RPMI8226 (cell line): ENCODE measurements at regions not wholly inside any gene's neighbourhood (a gene's known extent, or its start where the extent isn't known, plus 50 kb on each side); places are given as distances from the start of the nearest gene placed in this dataset.
A peak's percentile ranks its signal among the peaks of the same experiment; 100 is the strongest.
"Not testable (repeated sequence)": the region's sequence is repeated elsewhere in the genome, so short reads cannot be mapped to it uniquely, and the experiment has no call there.

Experiments
- DNase-seq: peaks from one replicate; pipeline ENCODE4 v3.0.0-alpha.2; 2015

DNA sequence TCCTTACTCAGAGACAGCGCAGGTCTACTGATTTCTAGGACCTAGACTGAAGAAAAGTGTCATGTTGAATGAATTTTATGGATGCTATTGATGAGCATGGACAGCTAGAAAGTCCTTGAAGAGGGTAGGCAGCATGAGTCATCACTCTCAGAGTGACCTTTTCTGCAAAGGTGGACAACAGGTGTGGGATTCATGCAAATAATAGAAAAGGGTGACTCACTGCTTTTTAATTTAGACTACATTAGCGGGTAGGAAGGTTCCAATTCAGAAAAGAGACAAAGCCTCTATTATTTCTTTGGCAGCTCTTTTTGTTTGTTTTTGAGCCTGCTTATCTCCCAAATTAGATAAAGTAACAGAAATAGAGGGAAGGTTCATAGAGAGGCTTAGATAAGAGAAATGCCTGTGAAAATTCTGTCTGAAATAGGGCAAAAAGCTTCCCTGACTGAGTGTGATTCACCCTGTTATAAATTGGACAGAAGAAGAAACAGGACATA, 191.4 kb downstream of the TENT5A start:
- DNase-seq = no peak

DNA sequence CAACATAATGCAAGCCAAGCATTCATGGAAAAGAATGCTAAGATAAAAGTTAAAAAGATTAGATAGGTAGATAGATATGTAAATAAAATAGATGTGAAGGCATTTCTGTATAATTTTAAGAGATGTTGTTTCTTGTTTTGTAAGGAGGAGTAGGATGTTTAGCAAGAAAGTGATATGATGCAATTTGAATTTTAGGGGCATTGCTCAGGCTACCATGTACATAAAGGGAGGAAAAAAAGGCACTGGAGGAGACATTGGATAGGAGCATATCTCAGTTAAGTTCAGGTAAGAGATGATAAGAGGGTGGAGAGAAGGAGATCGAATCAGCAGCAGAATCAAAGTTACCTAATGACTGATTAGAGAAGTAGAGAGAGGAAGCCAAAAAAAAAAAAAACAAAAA, 194.7 kb downstream of the TENT5A start:
- DNase-seq = no peak

DNA sequence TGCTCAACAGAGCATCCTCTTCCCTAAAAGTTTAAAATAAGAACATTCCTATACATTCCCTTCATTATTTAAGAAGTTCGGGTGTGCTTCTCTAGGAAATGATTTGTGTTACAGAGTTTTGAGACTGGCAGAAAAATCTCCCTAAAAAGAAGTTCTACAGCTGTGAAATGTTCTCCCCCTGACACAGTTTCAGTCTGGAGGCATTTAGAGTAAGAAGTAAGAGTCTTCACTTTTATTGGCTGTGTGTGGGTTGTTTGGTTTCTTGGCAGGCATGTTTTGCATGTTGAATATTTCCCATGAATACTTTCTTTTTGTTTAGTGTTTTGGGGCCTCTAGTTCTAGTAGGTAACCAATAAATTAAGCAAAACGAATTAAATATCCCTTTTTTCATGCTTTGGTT, 195.9 kb downstream of the TENT5A start:
- DNase-seq = no peak

DNA sequence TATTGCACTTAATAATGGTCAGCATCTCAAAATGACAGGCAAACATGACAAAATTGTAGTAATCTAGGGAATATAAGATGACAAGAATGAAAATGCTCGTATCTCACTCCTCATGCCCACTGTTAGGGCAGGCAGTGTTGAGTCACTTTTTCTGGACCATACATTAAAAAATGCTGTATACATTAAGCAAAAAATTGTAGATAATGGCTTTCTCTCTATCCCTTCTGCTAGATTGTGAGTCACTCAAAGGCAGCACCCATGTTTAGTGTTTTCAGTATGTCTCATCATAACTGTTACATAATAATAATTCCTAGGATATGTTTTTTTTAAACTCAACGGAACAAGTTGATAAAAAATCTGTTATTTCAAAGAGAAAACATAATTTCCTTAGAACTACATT, 199.3 kb downstream of the TENT5A start:
- DNase-seq = no peak

DNA sequence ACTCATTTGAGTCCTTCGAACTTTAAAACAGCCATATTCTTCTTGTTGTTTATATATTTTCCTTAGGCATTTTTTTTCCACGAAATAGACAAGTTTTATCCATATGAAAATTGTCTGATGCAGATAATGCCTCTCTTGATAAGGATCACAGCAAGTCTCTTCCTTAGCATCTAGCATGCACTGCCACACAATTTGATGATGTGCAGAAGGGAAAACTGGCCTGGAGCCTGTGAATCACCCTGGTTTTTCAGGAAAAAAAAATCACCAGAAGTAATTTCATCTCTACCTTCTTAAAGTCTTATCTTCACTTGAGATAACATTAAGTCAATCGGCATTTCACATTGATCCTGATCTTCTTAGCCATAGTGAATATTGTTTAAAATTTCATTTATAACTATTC, 199.8 kb downstream of the TENT5A start:
- DNase-seq = no peak

DNA sequence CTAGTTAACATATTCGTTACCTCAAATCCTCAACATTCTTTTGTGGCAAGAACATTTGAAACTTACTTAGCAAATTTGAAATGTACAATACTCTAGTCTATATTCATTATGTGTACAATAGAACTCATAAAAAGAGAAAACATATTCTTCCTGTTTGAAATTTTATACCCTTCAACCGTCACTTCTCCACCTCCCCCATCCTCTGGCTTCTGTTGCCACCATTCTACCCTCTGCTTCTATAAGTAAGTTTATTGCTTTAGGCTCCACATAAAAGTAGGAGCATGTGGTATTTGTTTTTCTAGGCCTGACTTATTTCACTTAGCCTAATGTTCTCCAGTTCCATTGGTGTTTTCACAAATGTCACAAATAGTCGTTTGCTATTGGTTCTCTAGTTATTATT, 205.3 kb downstream of the TENT5A start:
- no peak for DNase-seq

DNA sequence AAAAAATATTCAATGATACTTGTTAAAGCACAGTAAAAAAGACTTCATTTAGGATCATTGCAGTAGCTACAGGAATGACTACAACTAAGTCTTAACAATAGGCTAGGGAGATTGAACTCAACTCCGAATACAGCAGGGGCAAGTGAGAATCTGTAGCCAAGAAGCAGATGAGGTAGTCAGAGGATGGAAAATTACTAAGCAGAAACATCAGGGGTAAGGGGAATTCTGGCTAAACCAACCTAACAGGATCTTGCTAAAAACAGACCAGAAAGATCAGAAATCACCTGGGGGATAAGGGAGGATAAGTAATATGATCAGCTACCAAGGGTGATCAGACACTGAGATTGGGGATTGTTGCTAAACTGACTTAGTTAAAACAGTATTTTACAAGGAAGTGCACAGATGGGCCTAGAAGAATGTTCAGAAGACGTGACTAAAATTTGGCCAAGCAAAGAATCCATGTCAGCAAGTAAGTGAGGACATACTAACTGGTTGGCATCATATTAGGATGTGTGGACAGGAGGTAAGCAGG, 217.5 kb downstream of the TENT5A start:
- no peak for DNase-seq

DNA sequence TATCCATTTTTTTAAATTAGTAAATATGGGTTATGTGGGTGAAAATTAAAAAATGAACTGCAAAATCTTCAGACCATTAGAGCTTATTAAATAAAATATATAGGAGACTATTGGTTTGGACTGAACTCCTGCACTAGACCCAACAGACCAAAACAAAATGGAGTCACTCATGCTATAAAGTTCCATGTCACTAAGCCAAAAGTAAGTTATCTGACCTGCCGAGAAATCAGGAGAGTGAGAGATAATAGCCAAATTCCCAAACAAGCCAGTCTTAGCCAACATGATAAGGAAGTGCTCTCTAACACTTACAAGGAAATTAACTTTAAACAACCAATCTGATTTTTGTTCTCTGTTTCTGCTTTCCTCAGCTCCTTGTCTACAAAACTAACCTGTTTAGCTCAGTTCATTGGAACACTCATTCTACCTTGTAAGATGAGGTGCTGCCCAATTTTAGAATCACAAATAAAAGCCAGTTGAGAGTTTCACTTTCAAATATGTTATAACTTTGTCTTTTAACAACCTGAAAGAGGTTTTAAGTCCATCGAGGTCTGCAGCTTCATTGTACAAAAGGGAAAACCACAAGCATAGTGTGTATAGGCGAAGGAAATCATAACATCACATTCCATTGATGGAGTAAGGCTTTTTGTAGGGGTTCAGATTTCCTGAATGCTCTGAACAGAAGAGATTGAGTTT, 220.5 kb downstream of the TENT5A start:
- DNase-seq = no peak

DNA sequence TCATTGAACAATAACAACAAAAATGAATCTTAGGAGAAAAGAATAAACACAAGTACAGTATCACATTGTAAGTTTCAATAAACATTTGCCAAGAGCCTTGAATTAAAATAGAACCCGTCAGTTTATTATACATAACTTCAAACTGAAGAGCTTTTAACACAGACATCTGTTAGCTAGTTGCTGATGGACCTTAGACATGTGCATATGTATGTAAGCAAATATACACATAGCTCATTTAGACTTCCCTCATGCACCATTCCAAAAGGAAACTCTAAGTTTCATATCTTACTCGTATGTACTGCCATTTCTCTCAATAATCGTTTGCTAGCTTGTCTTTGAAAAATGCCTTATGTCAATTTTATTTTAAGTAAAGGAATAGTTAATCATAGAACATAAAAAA, 235.0 kb downstream of the TENT5A start:
- DNase-seq = no peak

DNA sequence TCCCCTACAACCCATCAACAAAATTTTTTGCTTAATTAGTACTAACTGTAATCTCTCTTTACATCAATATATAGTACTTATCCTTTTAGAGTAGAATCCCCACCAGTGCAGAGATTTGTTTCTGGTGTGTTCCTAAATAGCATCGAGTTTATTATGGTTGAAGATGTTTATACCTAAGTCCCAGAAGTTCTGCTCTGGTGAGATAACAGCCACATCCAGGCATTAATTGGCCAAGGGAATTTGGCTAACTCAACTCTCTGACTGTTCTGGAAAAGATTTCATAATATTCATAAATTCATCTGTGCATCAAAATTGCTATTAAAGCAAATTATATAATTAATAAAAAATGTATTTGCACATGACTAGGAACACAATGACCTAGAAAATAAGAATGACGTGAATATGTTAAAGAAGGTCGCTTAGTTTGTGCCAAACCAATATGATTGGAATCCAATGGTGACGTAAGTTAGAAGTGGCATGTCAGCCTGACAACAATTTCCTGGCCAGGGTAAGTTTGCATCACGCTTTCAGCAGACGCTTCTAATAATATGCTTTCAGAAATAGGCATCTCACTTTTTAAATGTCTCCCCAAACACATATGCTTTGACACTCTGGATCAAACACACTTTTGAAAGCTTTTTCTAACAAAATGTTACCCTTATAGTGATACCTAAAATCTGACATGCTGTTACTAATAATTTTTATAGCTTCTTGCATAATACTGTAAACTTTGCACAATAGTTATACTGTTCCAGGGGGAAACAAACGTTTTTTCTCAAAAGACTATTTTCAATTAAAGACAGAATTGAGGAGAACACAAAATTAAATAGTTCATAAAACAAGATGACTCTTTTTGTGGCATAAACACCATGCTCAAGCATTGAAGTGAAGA, 236.7 kb downstream of the TENT5A start:
- DNase-seq = no peak

DNA sequence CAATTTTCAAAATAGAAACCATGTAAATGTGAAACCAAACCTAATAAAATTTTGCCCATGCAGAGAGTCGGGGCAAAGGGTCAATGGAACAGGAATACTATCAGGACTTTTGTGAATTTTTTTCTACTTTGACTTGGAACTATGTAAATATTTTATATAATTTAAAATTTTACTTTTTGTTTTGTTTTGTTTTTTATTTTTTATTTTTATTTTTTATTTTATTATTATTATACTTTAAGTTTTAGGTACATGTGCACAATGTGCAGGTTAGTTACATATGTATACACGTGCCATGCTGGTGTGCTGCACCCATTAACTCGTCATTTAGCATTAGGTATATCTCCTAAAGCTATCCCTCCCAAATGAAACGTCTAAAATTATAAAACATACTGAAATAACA, 238.3 kb downstream of the TENT5A start:
- DNase-seq = not testable (repeated sequence)

DNA sequence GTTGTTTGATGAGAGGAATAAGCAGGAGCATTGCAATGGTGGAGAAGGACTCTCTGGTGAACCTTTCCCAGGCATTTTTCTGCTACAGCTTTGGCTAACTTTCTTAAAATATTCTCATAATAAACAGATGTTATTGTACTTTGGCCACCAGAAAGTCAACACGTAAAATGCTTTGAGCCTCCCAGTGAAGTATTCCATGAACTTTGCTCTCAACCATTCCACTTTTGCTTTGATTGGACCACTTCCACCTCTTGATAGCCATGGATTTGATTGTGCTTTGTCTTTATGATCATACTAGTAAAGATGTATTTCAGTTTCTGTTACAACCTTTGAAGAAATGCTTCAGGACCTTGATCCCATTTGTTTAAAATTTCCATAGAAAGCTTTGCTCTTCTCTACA, 241.1 kb downstream of the TENT5A start:
- DNase-seq = no peak

DNA sequence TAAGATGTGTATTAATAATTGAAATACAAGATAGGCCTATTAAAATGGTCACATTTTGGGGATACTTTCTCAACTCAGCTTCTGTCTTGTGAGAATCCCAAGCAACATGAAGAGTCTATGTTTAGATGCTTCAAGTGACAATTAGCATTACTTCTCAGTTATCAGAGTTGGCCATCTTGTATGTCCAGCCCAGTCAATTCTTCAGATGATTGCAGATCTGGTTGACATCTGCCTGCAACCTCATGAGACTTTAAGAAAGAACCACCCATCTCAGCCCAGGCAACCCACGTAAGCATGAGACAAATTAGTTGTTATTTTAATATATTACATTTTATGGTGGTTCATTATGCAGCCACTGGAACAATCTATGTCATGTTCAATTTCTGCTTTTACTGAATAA, 256.5 kb downstream of the TENT5A start:
- no peak for DNase-seq

DNA sequence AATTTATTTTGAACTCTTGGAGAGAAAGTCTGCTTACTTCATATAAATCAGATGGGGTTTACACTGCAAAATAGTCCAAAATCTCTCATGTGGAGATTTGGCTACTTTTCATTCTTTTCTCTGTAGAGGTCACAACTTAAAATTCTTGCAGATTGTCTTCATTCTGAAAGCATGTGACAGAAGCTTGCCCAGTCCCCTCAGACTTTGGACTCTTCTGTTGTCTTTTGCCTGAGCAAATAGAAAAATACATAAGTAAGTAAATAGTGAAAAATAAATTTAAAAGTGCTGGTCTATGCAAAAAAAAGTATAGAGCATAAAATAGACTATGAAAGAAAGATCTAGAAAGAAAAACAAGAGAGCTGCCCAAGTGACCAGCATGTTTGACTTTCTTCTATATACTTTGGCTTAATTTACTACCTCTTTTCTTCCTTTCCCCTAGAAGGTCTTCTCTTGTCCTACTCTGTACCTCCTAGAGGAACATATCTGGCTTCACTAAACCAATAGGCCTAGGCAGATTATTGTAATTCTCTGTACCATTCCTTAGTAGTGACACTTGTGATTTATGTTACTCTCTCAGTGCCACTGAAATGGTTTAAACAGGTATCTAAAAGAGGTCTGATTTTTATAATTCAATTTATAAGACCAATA, 260.9 kb downstream of the TENT5A start:
- DNase-seq = no peak

DNA sequence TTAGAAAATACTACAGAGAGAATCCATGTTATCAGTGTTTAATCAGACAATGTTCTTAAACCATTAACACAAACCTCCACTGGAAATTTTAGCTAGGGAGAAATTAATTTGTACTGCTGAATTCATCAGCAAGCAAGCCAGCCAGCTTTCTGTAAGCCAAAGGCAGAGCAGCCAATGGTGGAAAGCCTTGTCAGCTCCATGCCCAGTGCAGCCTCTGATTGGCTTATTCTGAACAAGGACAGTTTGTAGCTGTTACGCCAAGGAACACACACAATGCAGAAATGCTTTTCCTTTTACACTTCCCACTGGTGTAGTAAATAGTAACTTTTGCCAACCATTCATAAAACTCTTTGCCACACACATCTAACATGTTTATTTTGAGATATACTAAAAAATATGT, 265.0 kb downstream of the TENT5A start:
- no peak for DNase-seq

DNA sequence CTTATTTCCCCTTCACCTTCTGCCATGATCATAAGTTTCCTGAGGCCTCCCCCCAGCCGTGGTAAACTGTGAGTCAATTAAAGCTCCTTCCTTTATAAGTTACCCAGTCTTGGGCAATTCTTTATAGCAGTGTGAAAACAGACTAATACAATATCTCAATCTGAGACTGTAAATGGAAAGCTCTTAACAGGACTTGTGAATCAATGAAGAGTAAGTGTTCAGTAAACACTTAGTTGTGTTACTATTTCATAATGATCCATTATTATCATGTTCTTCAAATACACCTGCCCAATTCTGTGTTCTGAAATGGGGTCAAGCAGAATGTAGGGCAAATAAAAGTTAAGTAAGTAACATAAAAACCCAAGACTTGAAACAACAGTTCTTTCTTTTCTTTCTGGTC, 266.2 kb downstream of the TENT5A start:
- no peak for DNase-seq

DNA sequence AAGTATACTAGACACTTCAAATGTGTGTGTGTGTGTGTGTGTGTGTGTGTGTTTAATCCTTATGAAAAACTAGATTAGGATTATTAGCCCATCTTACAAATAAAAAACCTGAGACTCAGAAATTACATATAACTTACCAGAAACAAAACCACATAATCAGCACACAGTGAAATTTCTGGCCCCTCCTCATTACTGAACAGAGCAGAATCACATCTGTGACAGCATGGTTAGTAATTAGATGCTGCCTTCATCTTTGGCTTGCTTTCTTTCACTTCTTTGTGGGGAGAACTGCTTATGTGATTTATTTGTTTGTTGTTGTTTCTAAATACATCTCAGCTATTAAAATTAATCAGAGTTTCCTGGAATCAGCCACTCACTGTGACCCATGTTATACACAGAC, 267.1 kb downstream of the TENT5A start:
- no peak for DNase-seq

DNA sequence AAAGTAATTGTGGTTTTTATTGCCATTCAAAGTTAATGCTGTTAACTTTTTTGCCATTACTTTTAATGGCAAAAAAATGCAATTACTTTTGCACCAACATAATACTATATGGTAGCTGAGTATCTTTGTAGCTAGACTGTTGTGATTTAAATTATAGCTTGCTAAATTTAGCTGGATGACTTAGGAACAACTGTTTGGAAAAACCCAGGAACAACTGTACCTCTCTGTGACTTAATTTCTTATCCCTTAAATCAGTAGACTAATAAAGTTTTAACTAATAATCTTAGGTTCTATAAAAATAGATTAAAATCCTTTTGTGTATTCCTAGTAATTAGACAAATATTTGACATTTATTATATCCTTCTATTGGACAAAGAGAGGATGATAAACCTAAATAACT, 268.2 kb downstream of the TENT5A start:
- DNase-seq = no peak

DNA sequence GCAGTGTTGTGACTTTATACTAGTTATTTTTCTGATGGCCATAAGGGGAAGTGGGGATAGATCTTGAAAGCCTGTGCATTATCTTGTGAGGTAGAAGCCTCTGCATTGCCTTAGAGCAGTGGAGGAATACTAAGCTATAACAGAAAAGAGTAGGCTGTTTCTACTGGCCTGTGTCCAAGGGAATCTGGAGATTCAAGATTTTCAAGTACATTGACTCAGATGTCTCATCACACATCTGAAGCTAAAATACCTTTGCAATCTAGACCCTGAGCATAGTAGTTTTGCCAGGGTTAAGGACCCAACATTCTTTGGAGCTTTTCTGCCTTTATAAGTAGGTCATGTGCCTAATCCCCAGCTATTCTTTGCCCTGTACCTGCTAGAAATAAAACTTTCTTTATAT, 272.3 kb downstream of the TENT5A start:
- DNase-seq = no peak

DNA sequence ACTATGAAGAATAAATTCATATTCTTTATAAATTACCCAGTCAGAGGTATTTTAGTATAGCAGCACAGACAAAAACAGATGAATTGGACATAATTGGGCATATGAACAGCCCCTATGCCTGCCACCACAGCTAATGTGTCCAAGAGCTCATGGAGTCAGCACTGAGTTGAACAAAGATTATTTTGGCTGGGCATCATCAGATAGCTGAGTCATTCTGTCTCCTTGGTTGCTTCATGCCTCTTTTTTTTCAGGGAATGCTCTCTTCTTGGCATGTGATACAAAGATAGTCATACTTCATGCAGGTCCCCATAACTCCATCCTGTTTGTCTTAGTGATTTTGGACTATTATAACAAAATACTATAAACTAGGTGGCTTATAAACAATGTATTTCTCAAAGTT, 275.6 kb downstream of the TENT5A start:
- no peak for DNase-seq

DNA sequence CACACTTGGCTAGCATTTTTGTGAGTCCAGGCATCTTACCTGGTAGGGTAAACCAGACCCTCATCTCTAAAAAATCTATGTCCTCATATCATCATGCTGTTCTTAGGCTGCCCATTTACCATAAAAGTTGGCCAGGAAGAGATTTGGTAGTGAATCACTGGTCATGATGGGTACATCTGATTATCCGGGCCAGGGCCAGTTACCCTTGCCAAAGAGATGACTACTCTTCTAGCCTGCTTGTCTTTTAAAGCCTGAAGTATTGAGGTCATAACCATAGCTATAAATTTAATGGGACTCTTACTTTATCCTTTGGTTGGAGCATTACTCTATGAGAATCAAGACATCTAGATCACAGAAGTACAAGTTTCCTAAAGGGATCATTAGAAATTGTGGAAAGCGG, 276.8 kb downstream of the TENT5A start:
- DNase-seq = no peak

DNA sequence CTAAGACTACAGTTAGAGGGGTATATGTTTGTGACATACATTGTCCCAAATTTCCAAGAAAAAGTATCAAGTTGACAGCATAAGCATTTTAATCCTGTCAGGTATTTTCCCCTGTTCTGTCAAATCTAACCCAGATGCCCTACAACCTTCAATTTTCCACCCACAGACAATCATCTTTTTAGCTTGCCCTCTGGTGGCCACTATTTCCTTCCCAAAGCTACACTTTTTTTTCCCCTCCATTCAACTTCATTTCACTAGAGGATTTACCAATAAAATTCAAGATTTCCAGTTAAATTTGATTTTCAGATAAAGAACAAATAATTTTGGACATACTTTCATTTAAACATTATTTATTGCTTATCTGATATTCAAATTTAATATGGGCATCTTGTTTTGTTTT, 286.6 kb downstream of the TENT5A start:
- DNase-seq = peak; percentile 4

DNA sequence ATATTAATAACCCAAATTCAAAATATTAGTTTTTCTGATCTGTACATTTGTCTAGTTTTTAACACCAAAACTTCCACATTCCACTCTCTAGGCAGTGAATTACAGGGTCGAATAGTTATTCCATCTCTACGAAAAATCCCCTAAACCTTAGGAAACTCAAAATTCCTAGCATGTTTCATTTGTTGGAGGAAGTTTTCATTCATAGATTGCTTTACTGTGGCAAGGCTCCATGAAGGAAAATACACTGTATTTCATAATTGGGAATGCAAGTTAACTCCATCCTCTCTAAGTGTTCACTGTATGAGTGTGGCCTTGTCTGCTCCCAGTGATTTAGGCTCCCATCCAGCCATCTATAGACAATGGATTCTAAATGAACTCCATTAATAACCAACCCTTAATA, 296.1 kb downstream of the TENT5A start:
- DNase-seq = no peak

DNA sequence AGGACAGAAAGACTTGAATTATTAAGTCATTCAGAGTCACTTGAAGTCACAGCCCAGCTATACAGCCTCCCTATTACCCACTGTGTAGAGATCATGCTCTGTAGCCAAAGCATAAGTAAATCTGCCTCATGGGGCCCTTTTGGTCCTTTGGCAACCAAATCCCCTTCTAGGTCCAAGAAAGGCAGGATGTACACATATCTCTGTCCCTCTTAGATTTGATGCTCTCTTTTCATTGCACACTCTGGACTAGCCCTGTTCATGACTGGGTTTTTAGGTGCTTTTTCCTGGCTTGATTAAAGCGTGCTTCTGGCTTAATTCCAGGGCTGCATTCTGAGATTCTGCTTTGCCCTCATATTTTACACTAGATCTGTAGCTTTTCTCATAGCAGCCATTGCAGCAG, 296.8 kb downstream of the TENT5A start:
- DNase-seq = no peak
